Neuronal stem cell (in vitro differentiated cells): ENCODE measurements at regions not wholly inside any gene's neighbourhood (a gene's known extent, or its start where the extent isn't known, plus 50 kb on each side); places are given as distances from the start of the nearest gene placed in this dataset.
A peak's percentile ranks its signal among the peaks of the same experiment; 100 is the strongest.

Experiments
- DNase-seq: peaks from one replicate; pipeline ENCODE4 v3.0.0-alpha.2; 2013; ENCODE audit warnings: low spot score
- H2AFZ ChIP-seq: one replicate; pipeline ENCODE4 v1.6.1; 2013; ENCODE audit warnings: mild to moderate bottlenecking, low read length, inconsistent platforms
- H2AK5ac ChIP-seq: 2 replicates; pipeline ENCODE4 v1.6.1; 2013; ENCODE audit warnings: low read depth, mild to moderate bottlenecking, inconsistent platforms, low read length, moderate library complexity, mixed read lengths
- H2BK120ac ChIP-seq: 2 replicates; pipeline ENCODE4 v1.6.1; 2013; ENCODE audit warnings: low read depth, mild to moderate bottlenecking, inconsistent platforms, low read length, moderate library complexity, mixed read lengths
- H2BK12ac ChIP-seq: one replicate; pipeline ENCODE4 v1.6.1; 2013; ENCODE audit warnings: low read length, inconsistent platforms
- H2BK15ac ChIP-seq: 2 replicates; pipeline ENCODE4 v1.6.1; 2013; ENCODE audit warnings: mild to moderate bottlenecking, low read length, inconsistent platforms, mixed read lengths
- H2BK5ac ChIP-seq: one replicate; pipeline ENCODE4 v1.6.1; 2013; ENCODE audit warnings: inconsistent platforms, mild to moderate bottlenecking, low read length, moderate library complexity
- H3K14ac ChIP-seq: one replicate; pipeline ENCODE4 v1.6.1; 2013; ENCODE audit warnings: low read length, inconsistent platforms
- H3K18ac ChIP-seq: 2 replicates; pipeline ENCODE4 v1.6.1; 2013; ENCODE audit warnings: low read length, inconsistent platforms
- H3K23ac ChIP-seq: 2 replicates; pipeline ENCODE4 v1.6.1; 2013; ENCODE audit warnings: low read depth, mild to moderate bottlenecking, mixed read lengths, low read length, inconsistent platforms; ENCODE audit not compliant: poor library complexity
- H3K27ac ChIP-seq: replicated peaks from 3 replicates; pipeline ENCODE4 v1.5.1; 2013; ENCODE audit warnings: low read length, inconsistent platforms
- H3K27me3 ChIP-seq, 3 experiments: 2 replicates each; pipeline ENCODE4 v1.6.1; 2013; ENCODE audit warnings: low read length in 3 of 3, mild to moderate bottlenecking in 2 of 3, inconsistent platforms in 1 of 3, low read depth in 1 of 3, mixed read lengths in 1 of 3, moderate library complexity in 1 of 3; ENCODE audit not compliant: control insufficient read depth in 3 of 3, insufficient read depth in 3 of 3
- H3K36me3 ChIP-seq, 2 donors: replicated peaks in 1 of 2; 2 replicates each; pipeline ENCODE4 v1.6.1; 2013; ENCODE audit warnings: low read length in 2 of 2; ENCODE audit not compliant: control insufficient read depth in 2 of 2, insufficient read depth in 2 of 2
- H3K4ac ChIP-seq: 2 replicates; pipeline ENCODE4 v1.6.1; 2013; ENCODE audit warnings: inconsistent platforms, mild to moderate bottlenecking, low read length, moderate library complexity
- H3K4me1 ChIP-seq, 2 donors: 1 replicate in 1 of 2; 2 replicates in 1 of 2; pipeline ENCODE4 v1.6.1; 2013; ENCODE audit warnings: low read length in 2 of 2, low read depth in 1 of 2; ENCODE audit not compliant: control insufficient read depth in 2 of 2, insufficient read depth in 1 of 2
- H3K4me2 ChIP-seq: one replicate; pipeline ENCODE4 v1.6.1; 2013; ENCODE audit warnings: mild to moderate bottlenecking, low read length, inconsistent platforms; ENCODE audit not compliant: insufficient read depth, poor library complexity, severe bottlenecking
- H3K4me3 ChIP-seq, 2 donors: 2 replicates each; pipeline ENCODE4 v1.5.1; 2013; ENCODE audit warnings: low read length in 2 of 2, mild to moderate bottlenecking in 2 of 2, inconsistent platforms in 1 of 2, moderate library complexity in 1 of 2
- H3K79me1 ChIP-seq: one replicate; pipeline ENCODE4 v1.6.1; 2013; ENCODE audit warnings: low read depth, mild to moderate bottlenecking, inconsistent platforms, low read length, moderate library complexity
- H3K9ac ChIP-seq: one replicate; pipeline ENCODE4 v1.6.1; 2013; ENCODE audit warnings: mild to moderate bottlenecking, low read depth, low read length, inconsistent platforms; ENCODE audit not compliant: poor library complexity
- H3K9me3 ChIP-seq, 2 donors: replicated peaks in 1 of 2; 2 replicates each; pipeline versions ENCODE3 to v1.6.1; 2013; ENCODE audit warnings: low read length in 2 of 2, mild to moderate bottlenecking in 2 of 2, inconsistent platforms in 1 of 2, low read depth in 1 of 2, mixed read lengths in 1 of 2, moderate library complexity in 1 of 2; ENCODE audit not compliant: control insufficient read depth in 2 of 2, insufficient read depth in 1 of 2
- H4K8ac ChIP-seq: one replicate; pipeline ENCODE4 v1.6.1; 2013; ENCODE audit warnings: low read depth, mild to moderate bottlenecking, inconsistent platforms, low read length, moderate library complexity
- H4K91ac ChIP-seq: one replicate; pipeline ENCODE4 v1.6.1; 2013; ENCODE audit warnings: low read length, low read depth, mild to moderate bottlenecking, inconsistent platforms; ENCODE audit not compliant: poor library complexity
- WGBS, 2 donors: extraction: QIAGEN DNeasy Blood & Tissue Kit; methylation state at CpG; one replicate each; pipeline ENCODE4 v1.1.7; 2013; ENCODE audit warnings: missing lambda C conversion rate in 2 of 2, mixed read lengths in 1 of 2; ENCODE audit not compliant: insufficient read length in 2 of 2, insufficient replicate concordance in 1 of 2; ENCODE audit errors: extremely low coverage in 2 of 2; 5-methylcytosine and 5-hydroxymethylcytosine counted together

- no peak overlapping the region for H3K14ac ChIP-seq
- no peaks in the 10 kb centered on the region for H3K4me1 ChIP-seq
- H3K79me1 ChIP-seq, result no peaks in the 10 kb centered on the region
- H3K4me2 ChIP-seq, result no peak overlapping the region
- no peak overlapping the region for H3K4ac ChIP-seq
- no peak overlapping the region for H4K91ac ChIP-seq
- H3K23ac ChIP-seq, result no peak overlapping the region
- H2BK120ac ChIP-seq, result no peak overlapping the region
- H3K36me3 ChIP-seq, result no peaks in the 10 kb centered on the region
- no peak overlapping the region for H4K8ac ChIP-seq
- H3K9ac ChIP-seq, result no peak overlapping the region
- H2BK5ac ChIP-seq, result no peak overlapping the region
- H3K18ac ChIP-seq, result no peak overlapping the region
- H2BK15ac ChIP-seq, result no peak overlapping the region
- H3K27ac ChIP-seq, result no peak overlapping the region
- H2BK12ac ChIP-seq, result no peak overlapping the region
- H3K4me3 ChIP-seq, result no peak overlapping the region
- H3K27me3 ChIP-seq, result no peaks in the 10 kb centered on the region
- no peaks in the 10 kb centered on the region for H3K9me3 ChIP-seq
- no CpG with 5 or more reads among the region's 3 CpGs for WGBS, 2 donors
- no peak overlapping the region for H2AFZ ChIP-seq
- H2AK5ac ChIP-seq, result no peak overlapping the region
- DNase-seq, result no peak
These were observed 609.5 kb upstream of the NUDT12 start for GRCh38 chr5:104171958-104172690.

GRCh38 chr5:104170926-104171325 lies 608.3 kb upstream of the NUDT12 start:
- no peak overlapping the region for H4K8ac ChIP-seq
- no peak overlapping the region for H3K4me2 ChIP-seq
- no peak overlapping the region for H3K4ac ChIP-seq
- H3K4me1 ChIP-seq, result no peaks in the 10 kb centered on the region
- no peak overlapping the region for H3K27ac ChIP-seq
- no peak overlapping the region for H2BK5ac ChIP-seq
- H3K9ac ChIP-seq, result no peak overlapping the region
- no peak overlapping the region for H2AK5ac ChIP-seq
- no peak overlapping the region for H2BK12ac ChIP-seq
- H3K27me3 ChIP-seq, result no peaks in the 10 kb centered on the region
- no peak overlapping the region for H2BK15ac ChIP-seq
- no peak overlapping the region for H2BK120ac ChIP-seq
- no peak overlapping the region for H4K91ac ChIP-seq
- no peak overlapping the region for H3K18ac ChIP-seq
- no peak overlapping the region for H3K4me3 ChIP-seq
- DNase-seq, result no peak
- H3K9me3 ChIP-seq, result no peaks in the 10 kb centered on the region
- no peaks in the 10 kb centered on the region for H3K36me3 ChIP-seq
- no peak overlapping the region for H3K23ac ChIP-seq
- no peak overlapping the region for H2AFZ ChIP-seq
- H3K14ac ChIP-seq, result no peak overlapping the region
- no peaks in the 10 kb centered on the region for H3K79me1 ChIP-seq

DNA sequence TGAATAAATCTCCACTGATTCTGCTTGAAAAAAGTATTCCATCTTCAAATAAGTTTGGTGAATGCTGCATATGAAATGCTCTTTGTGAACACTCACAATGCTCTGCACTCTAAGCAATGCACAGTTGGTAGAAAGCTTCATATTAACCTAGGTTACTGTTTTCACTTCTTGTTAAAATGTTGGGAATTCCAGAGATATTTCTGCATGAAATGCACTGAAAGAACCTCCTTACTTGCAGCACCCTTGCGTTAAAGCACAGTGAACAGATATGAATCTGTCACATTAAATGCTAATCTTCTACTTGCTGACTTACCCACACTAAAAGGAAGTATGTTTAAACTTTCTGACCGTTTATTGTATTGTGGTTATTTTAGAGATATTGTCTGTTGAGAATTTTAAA lies 584.1 kb upstream of the NUDT12 start:
- H3K18ac ChIP-seq, result no peak overlapping the region
- DNase-seq, result no peak
- no peaks in the 10 kb centered on the region for H3K36me3 ChIP-seq
- no peaks in the 10 kb centered on the region for H3K27me3 ChIP-seq
- H3K9ac ChIP-seq, result no peak overlapping the region
- H2BK12ac ChIP-seq, result no peak overlapping the region
- H3K14ac ChIP-seq, result no peak overlapping the region
- no peak overlapping the region for H2BK15ac ChIP-seq
- no peak overlapping the region for H2AK5ac ChIP-seq
- H4K91ac ChIP-seq, result no peak overlapping the region
- H2BK5ac ChIP-seq, result no peak overlapping the region
- H3K27ac ChIP-seq, result no peak overlapping the region
- no peak overlapping the region for H3K4me2 ChIP-seq
- H3K9me3 ChIP-seq, result no peaks in the 10 kb centered on the region
- no peak overlapping the region for H3K4ac ChIP-seq
- H4K8ac ChIP-seq, result no peak overlapping the region
- H2AFZ ChIP-seq, result peak overlapping the region; percentile 84
- WGBS, 2 donors, result no CpG with 5 or more reads among the region's 2 CpGs
- H3K4me1 ChIP-seq, result peaks cover 0 to 6% of the 10 kb centered on the region in 2 donors
- no peaks in the 10 kb centered on the region for H3K79me1 ChIP-seq
- no peak overlapping the region for H2BK120ac ChIP-seq
- H3K4me3 ChIP-seq, result no peak overlapping the region
- H3K23ac ChIP-seq, result no peak overlapping the region

- Histone ChIP-seq H3K36me3 (no peaks in the 10 kb centered on the region), H2BK120ac (no peak overlapping the region), H2AK5ac (no peak overlapping the region), H4K8ac (no peak overlapping the region), H3K4me1 (peaks cover 0 to 4% of the 10 kb centered on the region in 2 donors), H3K4me3 (no peak overlapping the region), H3K9me3 (peaks cover 0 to 5% of the 10 kb centered on the region in 2 donors), H3K18ac (no peak overlapping the region), H3K27ac (no peak overlapping the region), H2BK12ac (no peak overlapping the region), H3K23ac (no peak overlapping the region), H2AFZ (no peak overlapping the region), H3K4ac (no peak overlapping the region), H2BK15ac (no peak overlapping the region), H2BK5ac (no peak overlapping the region), H3K9ac (no peak overlapping the region), H3K79me1 (no peaks in the 10 kb centered on the region), H3K4me2 (no peak overlapping the region), H3K14ac (no peak overlapping the region), H3K27me3 (no peaks in the 10 kb centered on the region), H4K91ac (no peak overlapping the region)
- DNase-seq, result no peak
- no CpG with 5 or more reads among the region's 3 CpGs for WGBS, 2 donors
These were observed 577.3 kb upstream of the NUDT12 start for GRCh38 chr5:104139840-104140239.
